ENCODE measurements at regions not wholly inside any gene's neighbourhood (a gene's known extent, or its start where the extent isn't known, plus 50 kb on each side); places are given as distances from the start of the nearest gene placed in this dataset.
"Not testable (repeated sequence)": the region's sequence is repeated elsewhere in the genome, so short reads cannot be mapped to it uniquely, and the experiment has no call there.

- TF ChIP-seq ZNF614 (CRISPR knock-in tag; IDR thresholded peaks at IDR 0.05; ENCODE audit: borderline replicate concordance) (no peak), BCLAF1 (IDR thresholded peaks at IDR 0.05) (no peak)
Measured at GRCh38 chr10:31215052-31215451, 104.0 kb upstream of the ZEB1 start (continued).

- H3K27ac ChIP-seq (ENCODE audit: extremely low read length, insufficient read depth, low read length): no peak overlapping the region
- no peaks in the 10 kb centered on the region for H3K36me3 ChIP-seq (replicated peaks in 1 of 2; ENCODE audit: control insufficient read depth in 1 of 2, insufficient read depth in 2 of 2, low read length in 2 of 2)
- no peak overlapping the region for H3K4me2 ChIP-seq (ENCODE audit: low read depth, low read length)
- H3K4me3 ChIP-seq (replicated peaks in 1 of 3; ENCODE audit: insufficient read depth in 1 of 3, low read depth in 2 of 3, low read length in 3 of 3): no peak overlapping the region
- no peak overlapping the region for H2AFZ ChIP-seq (ENCODE audit: low read length)
- intact Hi-C loops (cut with micrococcal nuclease; ENCODE audit: unreplicated experiment): no loop called here
- H3K27me3 ChIP-seq (ENCODE audit: control insufficient read depth in 1 of 2, insufficient read depth in 2 of 2, low read length in 2 of 2): peaks cover 2 to 7% of the 10 kb centered on the region in 2 experiments; a peak in 4 of 5 replicates
- H3K79me2 ChIP-seq (ENCODE audit: insufficient read depth, low read length): no peaks in the 10 kb centered on the region
- no peaks in the 10 kb centered on the region for H4K20me1 ChIP-seq (ENCODE audit: insufficient read depth, low read length)
- no peaks in the 10 kb centered on the region for H3K9me3 ChIP-seq (ENCODE audit: low read length)
- POLR2A ChIA-PET: no interaction called here
- ATAC-seq: no peak
- no peak for DNase-seq (ENCODE audit: low spot score)
- FAIRE-seq: no peak
- CTCF ChIA-PET (ENCODE audit: low intra/inter-chr PET ratio, low total read pairs): no interaction called here
- H3K4me1 ChIP-seq (ENCODE audit: insufficient read depth, low read length): no peaks in the 10 kb centered on the region
- BruUV-seq (replicated peaks): no TSS peak
- H3K9ac ChIP-seq (ENCODE audit: insufficient read depth, low read depth, low read length): no peak overlapping the region
- in situ Hi-C loops (cut with HindIII; ENCODE audit: extremely low pct_ligation_motif_present, low pct_unique_long_range_greater_than_20kb): no loop called here
- WGBS (ENCODE audit: low lambda C conversion rate): 6% methylated on average over 1 of the region's 1 CpG
- TF ChIP-seq ZNF205 (CRISPR knock-in tag; IDR thresholded peaks at IDR 0.05) (no peak), ZNF572 (CRISPR knock-in tag; IDR thresholded peaks at IDR 0.05) (no peak), ZNF337 (CRISPR knock-in tag; IDR thresholded peaks at IDR 0.05; ENCODE audit: borderline replicate concordance, low read depth) (no peak), THAP7 (CRISPR knock-in tag; IDR thresholded peaks at IDR 0.05) (no peak), RFX5 (IDR thresholded peaks at IDR 0.05; ENCODE audit: low read depth, low read length) (no peak), MTA3 (CRISPR knock-in tag; IDR thresholded peaks at IDR 0.05) (no peak), ZNF264 (CRISPR knock-in tag; IDR thresholded peaks at IDR 0.05) (no peak), SRSF4 (IDR thresholded peaks at IDR 0.05; ENCODE audit: low read depth, low read length, poor library complexity, severe bottlenecking) (no peak), ZBTB46 (CRISPR knock-in tag; IDR thresholded peaks at IDR 0.05; ENCODE audit: borderline replicate concordance) (no peak)
Measured at GRCh38 chr10:31219306-31219705, 99.7 kb upstream of the ZEB1 start.

GRCh38 chr10:31228780-31229179, 90.2 kb upstream of the ZEB1 start:
- H3K4me2 ChIP-seq (ENCODE audit: low read depth, low read length); H3K9ac ChIP-seq (ENCODE audit: insufficient read depth, low read depth, low read length); H3K4me3 ChIP-seq (replicated peaks in 1 of 3; ENCODE audit: insufficient read depth in 1 of 3, low read depth in 2 of 3, low read length in 3 of 3); BruUV-seq (replicated peaks); H3K27ac ChIP-seq (ENCODE audit: extremely low read length, insufficient read depth, low read length); in situ Hi-C loops (cut with HindIII; ENCODE audit: extremely low pct_ligation_motif_present, low pct_unique_long_range_greater_than_20kb); H3K9me3 ChIP-seq (ENCODE audit: low read length); CTCF ChIA-PET (ENCODE audit: low intra/inter-chr PET ratio, low total read pairs); intact Hi-C loops (cut with micrococcal nuclease; ENCODE audit: unreplicated experiment); FAIRE-seq; ATAC-seq; H3K4me1 ChIP-seq (ENCODE audit: insufficient read depth, low read length); POLR2A ChIA-PET; H2AFZ ChIP-seq (ENCODE audit: low read length); H3K27me3 ChIP-seq (ENCODE audit: control insufficient read depth in 1 of 2, insufficient read depth in 2 of 2, low read length in 2 of 2); H4K20me1 ChIP-seq (ENCODE audit: insufficient read depth, low read length); H3K79me2 ChIP-seq (ENCODE audit: insufficient read depth, low read length); H3K36me3 ChIP-seq (replicated peaks in 1 of 2; ENCODE audit: control insufficient read depth in 1 of 2, insufficient read depth in 2 of 2, low read length in 2 of 2); DNase-seq (ENCODE audit: low spot score): not testable (repeated sequence)
- 1% methylated on average over 4 of the region's 4 CpGs for WGBS (ENCODE audit: low lambda C conversion rate)
